ENCODE measurements at regions not wholly inside any gene's neighbourhood (a gene's known extent, or its start where the extent isn't known, plus 50 kb on each side); places are given as distances from the start of the nearest gene placed in this dataset.

GRCh38 chr10:10961072-10961471, 56.6 kb upstream of the CELF2 start:
- no peak overlapping the region for H3K4me3 ChIP-seq (ENCODE audit: low read length)
- DNase-seq (ENCODE audit: low read depth): no peak
- TF ChIP-seq CTCF (conservative IDR thresholded peaks at IDR 0.05; ENCODE audit: low read length): no peak

- TF ChIP-seq CTCF (conservative IDR thresholded peaks at IDR 0.05; ENCODE audit: low read length): no peak
- DNase-seq (ENCODE audit: low read depth): no peak
- no peak overlapping the region for H3K4me3 ChIP-seq (ENCODE audit: low read length)
Observed at GRCh38 chr10:10967029-10967428, 50.6 kb upstream of the CELF2 start.

- DNase-seq (ENCODE audit: low read depth): no peak
- H3K4me3 ChIP-seq (ENCODE audit: low read length): no peak overlapping the region
- TF ChIP-seq CTCF (conservative IDR thresholded peaks at IDR 0.05; ENCODE audit: low read length): no peak
Observed at GRCh38 chr10:10967581-10968256, 50.0 kb upstream of the CELF2 start.

All from AG10803 (cell line).